LNCAP (cell line): ENCODE measurements at regions not wholly inside any gene's neighbourhood (a gene's known extent, or its start where the extent isn't known, plus 50 kb on each side); places are given as distances from the start of the nearest gene placed in this dataset.

ENCODE experiments used
- CTCF ChIP-seq: fragments of 450-650 bp; IDR thresholded peaks from 2 replicates; pipeline ENCODE4 v1.5.1; 2017; ENCODE audit warnings: mild to moderate bottlenecking

GRCh38 chr2:204258890-204259289 lies 286.4 kb upstream of the PARD3B start:
- TF ChIP-seq CTCF: no peak

- TF ChIP-seq CTCF: peak; percentile 79
Measured at GRCh38 chr2:204260162-204260877, 285.0 kb upstream of the PARD3B start.

GRCh38 chr2:204260901-204261300 lies 284.4 kb upstream of the PARD3B start:
- no peak for TF ChIP-seq CTCF

GRCh38 chr2:204261846-204262245 lies 283.4 kb upstream of the PARD3B start:
- TF ChIP-seq CTCF: no peak

GRCh38 chr2:204264085-204264553 lies 281.2 kb upstream of the PARD3B start:
- TF ChIP-seq CTCF: no peak

GRCh38 chr2:204264621-204265140 lies 280.6 kb upstream of the PARD3B start:
- TF ChIP-seq CTCF: no peak

- no peak for TF ChIP-seq CTCF
Measured at GRCh38 chr2:204265681-204266181, 279.5 kb upstream of the PARD3B start.
